Smooth muscle cell (in vitro differentiated cells): ENCODE measurements at regions not wholly inside any gene's neighbourhood (a gene's known extent, or its start where the extent isn't known, plus 50 kb on each side); places are given as distances from the start of the nearest gene placed in this dataset.

Experiments
- DNase-seq: peaks from one replicate; lab custom pipeline; 2025; ENCODE audit not compliant: unreplicated experiment; lab: John Stamatoyannopoulos, UW
- H2AFZ ChIP-seq: fragments of 200-600 bp; sonication (generic); 2 replicates; pipeline ENCODE4 v1.6.0; 2016; ENCODE audit warnings: antibody characterized with exemption, low read depth, mild to moderate bottlenecking
- H3F3A ChIP-seq: fragments of 200-600 bp; sonication (generic); 2 replicates; pipeline ENCODE4 v1.6.0; 2017; ENCODE audit warnings: antibody characterized with exemption, low read depth
- H3K27ac ChIP-seq: fragments of 200-600 bp; sonication (generic); 2 replicates; pipeline ENCODE4 v1.5.1; 2016; ENCODE audit warnings: low read depth, mild to moderate bottlenecking
- H3K27me3 ChIP-seq: fragments of 200-600 bp; sonication (generic); 2 replicates; pipeline ENCODE4 v1.6.1; 2016; ENCODE audit warnings: low read depth, mild to moderate bottlenecking
- H3K36me3 ChIP-seq: fragments of 200-600 bp; sonication (generic); 2 replicates; pipeline ENCODE4 v1.5.1; 2016; ENCODE audit warnings: low read depth
- H3K4me1 ChIP-seq: fragments of 200-600 bp; sonication (generic); 2 replicates; pipeline ENCODE4 v1.5.1; 2016; ENCODE audit warnings: low read depth
- H3K4me2 ChIP-seq: fragments of 200-600 bp; sonication (generic); 2 replicates; pipeline ENCODE4 v1.6.0; 2016; ENCODE audit warnings: mild to moderate bottlenecking
- H3K4me3 ChIP-seq: fragments of 200-600 bp; sonication (generic); 2 replicates; pipeline ENCODE4 v1.5.1; 2016; ENCODE audit warnings: mild to moderate bottlenecking
- H3K79me2 ChIP-seq: fragments of 200-600 bp; sonication (generic); 2 replicates; pipeline ENCODE4 v1.6.0; 2016; ENCODE audit warnings: low read depth, mild to moderate bottlenecking
- H3K9ac ChIP-seq: fragments of 200-600 bp; sonication (generic); 2 replicates; pipeline ENCODE4 v1.6.0; 2016; ENCODE audit warnings: low read depth
- H3K9me3 ChIP-seq: fragments of 200-600 bp; sonication (generic); replicated peaks from 2 replicates; pipeline ENCODE4 v1.5.1; 2016; ENCODE audit warnings: low read depth
- H4K20me1 ChIP-seq: fragments of 200-600 bp; sonication (generic); 2 replicates; pipeline ENCODE4 v1.6.0; 2016; ENCODE audit warnings: low read depth
- CTCF ChIP-seq: fragments of 200-600 bp; sonication (generic); IDR thresholded peaks from 2 replicates; pipeline ENCODE4 v1.5.1; 2017; ENCODE audit warnings: borderline replicate concordance, mild to moderate bottlenecking, antibody characterized with exemption; ENCODE audit not compliant: insufficient read depth, poor library complexity, severe bottlenecking
- WGBS: methylation state at CpG from one replicate; pipeline ENCODE4 v1.1.7; 2016; ENCODE audit warnings: low lambda C conversion rate; 5-methylcytosine and 5-hydroxymethylcytosine counted together

GRCh38 chr12:19869413-19869812 lies 430.1 kb downstream of the AEBP2 start:
- H3K4me3 ChIP-seq, result no peak overlapping the region
- no peaks in the 10 kb centered on the region for H3K9me3 ChIP-seq
- H3K27ac ChIP-seq, result peak overlapping the region; percentile 41
- H3K4me1 ChIP-seq, result no peaks in the 10 kb centered on the region
- H3K9ac ChIP-seq, result no peak overlapping the region
- H3F3A ChIP-seq, result no peaks in the 10 kb centered on the region
- 47% methylated on average over 5 of the region's 5 CpGs for WGBS
- H4K20me1 ChIP-seq, result no peaks in the 10 kb centered on the region
- no peaks in the 10 kb centered on the region for H3K79me2 ChIP-seq
- H3K4me2 ChIP-seq, result peak overlapping the region; percentile 61
- no peak for DNase-seq
- no peaks in the 10 kb centered on the region for H3K27me3 ChIP-seq
- H2AFZ ChIP-seq, result no peak overlapping the region
- no peaks in the 10 kb centered on the region for H3K36me3 ChIP-seq
- TF ChIP-seq CTCF, result no peak

GRCh38 chr12:19872621-19873540 lies 433.6 kb downstream of the AEBP2 start:
- H3K9ac ChIP-seq, result no peak overlapping the region
- no peaks in the 10 kb centered on the region for H3K27me3 ChIP-seq
- no peaks in the 10 kb centered on the region for H3K79me2 ChIP-seq
- no peaks in the 10 kb centered on the region for H3K4me1 ChIP-seq
- WGBS, result 83% methylated on average over 9 of the region's 9 CpGs
- no peak overlapping the region for H2AFZ ChIP-seq
- no peak for DNase-seq
- H3K27ac ChIP-seq, result no peak overlapping the region
- H3K4me2 ChIP-seq, result no peak overlapping the region
- no peak overlapping the region for H3K4me3 ChIP-seq
- H4K20me1 ChIP-seq, result no peaks in the 10 kb centered on the region
- no peaks in the 10 kb centered on the region for H3F3A ChIP-seq
- no peaks in the 10 kb centered on the region for H3K9me3 ChIP-seq
- TF ChIP-seq CTCF, result no peak
- no peaks in the 10 kb centered on the region for H3K36me3 ChIP-seq

- no peak overlapping the region for H3K27ac ChIP-seq
- no peaks in the 10 kb centered on the region for H3K9me3 ChIP-seq
- H3F3A ChIP-seq, result no peaks in the 10 kb centered on the region
- no peak for DNase-seq
- H3K27me3 ChIP-seq, result no peaks in the 10 kb centered on the region
- H3K9ac ChIP-seq, result no peak overlapping the region
- no peak for TF ChIP-seq CTCF
- peak overlapping the region; percentile 50 for H2AFZ ChIP-seq
- H3K79me2 ChIP-seq, result no peaks in the 10 kb centered on the region
- H3K4me1 ChIP-seq, result no peaks in the 10 kb centered on the region
- no peaks in the 10 kb centered on the region for H3K36me3 ChIP-seq
- no peak overlapping the region for H3K4me2 ChIP-seq
- H4K20me1 ChIP-seq, result no peaks in the 10 kb centered on the region
- H3K4me3 ChIP-seq, result no peak overlapping the region
Measured at GRCh38 chr12:19880076-19880475, 440.8 kb downstream of the AEBP2 start.

- TF ChIP-seq CTCF, result no peak
- no peaks in the 10 kb centered on the region for H4K20me1 ChIP-seq
- no peak for DNase-seq
Measured at GRCh38 chr12:19880721-19881120, 441.4 kb downstream of the AEBP2 start.

More at GRCh38 chr12:19880721-19881120, 441.4 kb downstream of the AEBP2 start:
- Histone ChIP-seq H3F3A (no peaks in the 10 kb centered on the region), H2AFZ (peak overlapping the region; percentile 50), H3K9me3 (no peaks in the 10 kb centered on the region), H3K4me2 (no peak overlapping the region), H3K4me3 (no peak overlapping the region), H3K27ac (no peak overlapping the region), H3K36me3 (no peaks in the 10 kb centered on the region), H3K4me1 (no peaks in the 10 kb centered on the region), H3K9ac (no peak overlapping the region), H3K79me2 (no peaks in the 10 kb centered on the region), H3K27me3 (no peaks in the 10 kb centered on the region)
